ENCODE measurements at regions not wholly inside any gene's neighbourhood (a gene's known extent, or its start where the extent isn't known, plus 50 kb on each side); places are given as distances from the start of the nearest gene placed in this dataset.

DNA sequence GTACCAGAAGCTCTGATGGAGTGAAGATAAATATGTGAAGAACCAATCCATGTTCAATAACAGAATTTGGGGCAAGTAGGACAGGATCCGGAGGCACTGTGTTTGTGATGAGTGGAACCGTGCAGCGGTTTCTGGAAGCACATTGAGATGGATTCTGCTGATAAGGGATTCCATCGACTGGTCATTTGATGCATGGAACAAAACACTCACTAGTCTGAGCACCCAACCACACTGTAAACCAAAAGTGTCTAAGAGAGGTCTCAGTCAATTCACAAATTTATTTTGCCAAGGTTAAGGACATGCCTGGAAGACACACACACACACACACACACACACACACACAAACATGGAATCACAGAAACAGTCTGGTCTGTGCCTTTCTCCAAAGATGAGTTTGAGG, 459.5 kb downstream of the FBXO15 start:
- peak overlapping the region; percentile 33 for H3K4me3 ChIP-seq (ENCODE audit: low read depth, low read length)
- TF ChIP-seq, protein P1, sequence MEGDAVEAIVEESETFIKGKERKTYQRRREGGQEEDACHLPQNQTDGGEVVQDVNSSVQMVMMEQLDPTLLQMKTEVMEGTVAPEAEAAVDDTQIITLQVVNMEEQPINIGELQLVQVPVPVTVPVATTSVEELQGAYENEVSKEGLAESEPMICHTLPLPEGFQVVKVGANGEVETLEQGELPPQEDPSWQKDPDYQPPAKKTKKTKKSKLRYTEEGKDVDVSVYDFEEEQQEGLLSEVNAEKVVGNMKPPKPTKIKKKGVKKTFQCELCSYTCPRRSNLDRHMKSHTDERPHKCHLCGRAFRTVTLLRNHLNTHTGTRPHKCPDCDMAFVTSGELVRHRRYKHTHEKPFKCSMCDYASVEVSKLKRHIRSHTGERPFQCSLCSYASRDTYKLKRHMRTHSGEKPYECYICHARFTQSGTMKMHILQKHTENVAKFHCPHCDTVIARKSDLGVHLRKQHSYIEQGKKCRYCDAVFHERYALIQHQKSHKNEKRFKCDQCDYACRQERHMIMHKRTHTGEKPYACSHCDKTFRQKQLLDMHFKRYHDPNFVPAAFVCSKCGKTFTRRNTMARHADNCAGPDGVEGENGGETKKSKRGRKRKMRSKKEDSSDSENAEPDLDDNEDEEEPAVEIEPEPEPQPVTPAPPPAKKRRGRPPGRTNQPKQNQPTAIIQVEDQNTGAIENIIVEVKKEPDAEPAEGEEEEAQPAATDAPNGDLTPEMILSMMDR (IDR thresholded peaks at IDR 0.05; ENCODE audit: low read depth, low read length): no peak

DNA sequence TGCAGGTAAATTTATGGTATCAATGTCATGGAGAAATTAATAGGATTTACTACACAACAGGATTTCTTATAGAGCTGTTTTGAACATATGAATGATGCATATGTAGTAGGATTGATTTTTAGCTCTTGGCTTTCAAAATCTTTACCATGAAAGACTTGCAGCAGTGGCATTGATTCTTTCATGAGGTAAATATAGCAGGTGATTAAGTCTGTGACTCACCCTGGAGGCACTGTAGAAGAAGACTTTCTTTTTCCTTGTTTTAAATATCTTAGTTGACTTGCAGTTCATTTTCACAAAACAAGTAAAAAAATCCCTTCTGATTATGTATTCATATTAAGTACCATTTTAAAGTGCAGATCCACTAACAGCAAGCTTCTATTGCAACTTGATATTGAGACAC, 463.0 kb downstream of the FBXO15 start:
- TF ChIP-seq, protein P1 (IDR thresholded peaks at IDR 0.05; ENCODE audit: low read depth, low read length): no peak
- H3K4me3 ChIP-seq (ENCODE audit: low read depth, low read length): no peak overlapping the region

DNA sequence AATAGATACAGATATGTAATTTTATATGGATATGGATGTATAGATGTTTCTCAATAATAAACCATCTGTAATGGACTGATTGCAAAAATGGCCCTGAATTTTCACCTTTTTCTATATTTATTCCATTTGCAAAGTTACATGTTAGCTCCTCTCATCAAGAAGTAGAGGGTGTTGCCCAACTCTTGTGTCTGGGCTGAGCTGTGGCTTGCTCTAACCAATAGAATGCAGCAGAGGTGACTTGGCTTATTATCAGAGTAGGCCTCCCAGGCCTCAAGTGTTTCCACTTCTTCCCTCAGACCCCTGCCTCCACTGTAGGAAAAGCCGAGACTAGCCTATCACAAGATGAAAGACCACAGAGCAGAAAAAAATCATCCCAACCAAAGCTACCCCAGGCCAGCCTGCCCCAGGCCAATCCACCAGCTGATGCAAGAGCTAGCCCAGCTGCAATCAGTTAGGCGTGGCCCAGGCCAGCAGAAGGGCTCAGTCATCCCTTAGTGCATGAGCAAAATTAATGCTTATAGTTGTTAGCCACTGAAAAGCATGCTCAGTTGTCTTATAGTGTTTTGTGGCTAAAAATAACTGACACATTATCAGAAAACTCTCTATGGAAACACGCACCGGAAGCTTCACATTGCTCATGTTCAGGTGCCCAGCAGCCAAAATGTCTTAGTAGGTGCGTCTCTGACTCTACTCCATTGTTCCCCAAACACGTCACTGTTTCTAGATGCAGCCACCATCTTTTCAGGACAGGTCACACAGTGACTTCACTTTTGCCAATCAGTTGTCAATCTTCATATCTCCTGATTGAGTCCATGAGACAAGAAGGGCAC, 464.0 kb downstream of the FBXO15 start:
- no peak overlapping the region for H3K4me3 ChIP-seq (ENCODE audit: low read depth, low read length)

DNA sequence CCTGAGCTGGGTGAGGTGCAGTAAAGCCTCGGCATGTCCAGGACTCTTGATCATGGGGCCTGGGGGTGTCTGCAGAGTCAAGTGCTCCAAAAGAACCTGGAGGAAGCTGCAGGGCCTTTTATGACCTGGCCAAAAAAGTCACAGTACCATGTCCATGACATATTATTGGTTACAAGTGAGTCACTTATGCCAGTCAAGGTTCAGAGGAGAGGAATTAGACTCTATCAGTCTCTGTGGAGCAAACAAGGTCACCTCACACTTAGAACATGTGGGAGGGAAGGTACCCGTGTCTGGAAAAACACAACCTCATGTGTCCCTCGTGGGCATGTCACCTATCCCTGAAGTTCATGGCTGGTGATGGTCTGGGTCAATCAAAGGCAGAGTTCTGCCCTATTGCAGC, 465.7 kb downstream of the FBXO15 start:
- TF ChIP-seq, protein P1 (IDR thresholded peaks at IDR 0.05; ENCODE audit: low read depth, low read length): no peak
- no peak overlapping the region for H3K4me3 ChIP-seq (ENCODE audit: low read depth, low read length)

More for the DNA sequence above, 464.0 kb downstream of the FBXO15 start:
- TF ChIP-seq, protein P1 (IDR thresholded peaks at IDR 0.05; ENCODE audit: low read depth, low read length): no peak

- TF ChIP-seq, protein P1 (IDR thresholded peaks at IDR 0.05; ENCODE audit: low read depth, low read length): no peak
- no peak overlapping the region for H3K4me3 ChIP-seq (ENCODE audit: low read depth, low read length)
Observed at GRCh38 chr18:73681398-73681797, 466.2 kb downstream of the FBXO15 start.

GRCh38 chr18:73679941-73680712, 467.5 kb downstream of the FBXO15 start:
- H3K4me3 ChIP-seq (ENCODE audit: low read depth, low read length): no peak overlapping the region
- TF ChIP-seq, protein P1 (IDR thresholded peaks at IDR 0.05; ENCODE audit: low read depth, low read length): no peak

DNA sequence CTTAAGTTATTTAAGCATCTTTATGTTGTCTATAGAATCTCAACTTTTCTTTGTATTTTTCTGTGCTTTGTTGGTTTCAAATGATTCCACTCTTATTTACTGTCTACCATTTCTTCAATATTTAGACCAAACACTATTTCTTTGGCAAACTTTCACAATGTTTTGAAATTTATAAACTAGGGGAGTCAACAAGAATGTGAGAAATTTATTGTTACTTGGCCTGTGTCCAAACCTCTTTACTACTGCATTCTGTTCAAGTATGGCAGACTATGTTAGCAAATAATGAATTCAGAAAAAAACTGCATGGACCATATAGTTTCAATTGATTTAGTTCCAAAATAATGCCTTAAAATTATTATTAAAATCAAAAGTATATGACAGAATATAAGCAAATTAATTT, 470.2 kb downstream of the FBXO15 start:
- H3K4me3 ChIP-seq (ENCODE audit: low read depth, low read length): no peak overlapping the region
- TF ChIP-seq, protein P1 (IDR thresholded peaks at IDR 0.05; ENCODE audit: low read depth, low read length): no peak

All from WI38 (cell line).